Stimulated activated CD4-positive, alpha-beta T cell treated with anti-CD3 and anti-CD28 coated beads, Interleukin-15, amount 100 ng/mL, for 48 hours (primary cell): ENCODE measurements at regions not wholly inside any gene's neighbourhood (a gene's known extent, or its start where the extent isn't known, plus 50 kb on each side); places are given as distances from the start of the nearest gene placed in this dataset.
"Not testable (repeated sequence)": the region's sequence is repeated elsewhere in the genome, so short reads cannot be mapped to it uniquely, and the experiment has no call there.

Source experiments
- DNase-seq, 2 donors: peaks; one replicate each; pipeline ENCODE4 v3.0.0-alpha.2; 2020; ENCODE audit warnings: low read depth in 2 of 2

DNA sequence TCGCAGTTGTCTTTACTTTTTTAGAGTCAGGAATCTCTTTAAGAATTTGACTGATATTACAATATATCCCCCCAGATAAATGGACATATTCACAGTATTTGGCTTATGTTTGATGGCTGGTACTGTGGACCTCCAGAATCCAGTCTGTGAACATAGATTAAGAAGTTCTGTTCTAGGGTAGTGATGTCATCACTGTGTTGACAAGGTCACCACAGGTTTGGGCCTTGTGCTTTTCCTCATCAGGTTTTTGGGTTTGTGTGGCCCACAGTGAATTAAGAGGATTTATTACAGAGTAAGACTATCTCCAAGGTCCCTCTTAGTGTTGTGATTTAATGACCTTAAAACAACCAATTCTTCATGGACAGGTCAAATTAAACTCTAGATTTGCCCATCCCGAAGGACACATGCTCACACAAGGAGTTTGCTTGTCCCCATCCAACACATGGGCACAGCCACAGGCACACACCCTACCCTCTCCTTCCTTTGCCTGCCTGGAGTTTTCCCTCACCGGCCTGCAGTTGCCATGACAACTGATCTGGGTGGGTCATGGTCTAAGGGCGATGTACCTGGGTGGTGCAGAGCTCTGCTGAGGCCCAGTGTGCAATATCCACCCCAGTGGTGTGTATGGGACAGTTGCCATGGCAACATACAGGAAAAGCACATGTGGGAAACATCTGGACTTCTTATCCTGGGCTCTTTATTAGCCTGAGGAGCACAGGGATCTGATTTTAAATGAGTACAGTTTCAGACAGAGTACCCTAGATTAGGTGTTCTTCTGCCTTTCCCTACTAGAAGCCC, 98.6 kb downstream of the NAV1 start:
- DNase-seq: no peak

DNA sequence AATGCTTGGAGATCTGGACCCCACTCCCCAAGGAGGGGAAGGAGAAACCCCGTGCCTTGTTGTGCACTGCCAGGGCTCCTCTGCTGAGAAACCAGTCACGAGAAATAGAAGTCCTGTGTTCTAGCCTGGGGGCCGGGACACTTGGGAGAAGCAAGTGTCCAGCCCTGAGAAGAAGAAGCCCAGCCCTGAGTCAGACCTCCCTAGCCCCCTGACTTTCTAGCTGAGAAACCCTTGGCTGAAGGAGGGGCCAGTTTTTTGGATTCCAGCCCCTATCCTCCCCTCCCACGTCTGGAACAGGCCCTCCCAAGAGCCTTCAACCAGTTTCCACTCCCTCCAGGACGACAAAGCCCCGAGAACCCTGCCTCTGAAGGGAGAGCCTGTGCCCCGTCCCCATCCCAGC, 100.5 kb downstream of the NAV1 start:
- no peak for DNase-seq

DNA sequence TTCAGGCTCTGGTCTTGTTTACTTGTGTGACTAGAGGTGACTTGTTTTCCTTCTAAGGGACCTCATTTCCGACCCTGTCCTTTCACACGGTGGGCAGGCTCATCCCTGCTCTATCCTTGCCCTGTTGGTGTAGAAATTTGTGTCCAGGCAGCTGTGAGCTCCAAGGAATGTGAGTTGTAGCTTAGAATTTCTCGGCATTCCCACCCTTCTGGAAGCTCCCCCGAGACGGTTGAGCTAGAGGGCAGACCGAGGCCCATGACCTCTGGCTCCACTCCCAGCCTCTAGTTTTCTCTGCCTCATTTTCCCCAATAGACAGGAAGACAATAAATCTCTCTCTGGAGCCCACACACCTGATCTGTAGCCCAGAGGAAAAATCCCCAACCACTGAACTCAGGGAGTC, 100.9 kb downstream of the NAV1 start:
- no peak for DNase-seq

DNA sequence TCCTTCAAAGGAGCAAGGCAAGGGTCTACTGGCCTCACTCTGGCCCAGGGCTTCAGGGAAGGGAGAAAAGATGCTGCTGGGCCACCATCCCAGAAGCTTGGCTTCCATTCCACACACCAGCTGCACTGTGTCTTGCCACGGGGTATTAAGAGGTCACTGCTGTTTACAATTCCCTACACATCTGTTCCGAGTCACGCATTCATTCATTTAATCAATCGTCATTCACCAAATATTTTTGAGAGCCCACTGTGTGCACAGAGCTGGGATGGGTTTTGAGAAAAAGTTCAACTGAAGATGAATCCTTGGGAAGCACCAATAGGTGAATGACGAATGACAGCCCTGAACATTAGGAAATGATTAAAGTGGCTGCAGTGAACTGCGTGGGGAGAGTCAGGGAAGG, 101.7 kb downstream of the NAV1 start:
- no peak for DNase-seq

DNA sequence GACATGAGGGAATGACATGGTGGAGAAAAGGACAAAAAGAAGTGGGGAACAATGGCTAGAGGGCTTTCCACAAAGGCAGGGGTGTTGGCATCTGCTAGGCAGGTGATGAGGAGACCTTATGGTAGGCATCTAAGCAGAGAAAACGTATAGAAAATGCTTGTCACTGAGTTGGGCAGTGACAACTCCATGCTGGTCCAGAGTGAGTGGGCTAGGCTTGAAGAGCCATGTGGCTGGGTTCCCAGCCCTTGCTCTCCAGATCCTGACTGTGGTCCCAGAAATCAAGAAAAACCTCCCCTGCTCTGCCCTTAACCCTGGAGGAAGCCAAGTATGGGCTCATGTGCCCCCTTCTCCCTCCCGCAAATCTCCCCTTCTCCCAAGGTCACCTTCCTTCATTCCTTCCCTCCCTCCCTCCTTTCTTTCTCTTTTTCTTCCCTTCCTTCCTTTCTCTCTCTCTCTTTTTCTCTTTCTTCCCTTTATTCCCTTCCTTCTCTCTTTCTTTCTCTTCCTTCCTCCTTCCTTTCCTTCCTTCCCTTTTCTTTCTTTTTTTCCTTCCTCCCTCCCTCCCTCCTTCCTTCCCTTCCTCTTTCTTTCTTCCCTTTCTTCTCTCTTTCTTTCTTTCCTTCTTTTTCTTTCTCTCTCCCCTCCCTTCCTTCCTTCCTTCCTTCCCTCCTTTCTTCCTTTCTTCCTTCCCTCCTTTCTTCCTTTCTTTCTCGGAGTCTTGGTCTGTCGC, 102.8 kb downstream of the NAV1 start:
- no peak for DNase-seq

DNA sequence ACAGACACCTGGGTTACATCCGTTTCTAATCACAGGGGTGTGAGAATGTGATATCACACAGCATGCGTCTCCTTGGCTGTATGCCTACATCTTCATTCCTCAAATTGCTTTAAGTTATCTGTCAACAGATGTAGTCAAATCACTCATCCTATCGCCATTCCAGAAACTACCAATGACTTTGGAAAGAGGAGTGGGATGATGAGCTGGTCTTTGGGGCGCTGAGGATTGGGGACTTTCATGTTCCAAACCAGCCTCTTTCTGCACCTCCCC, 104.8 kb downstream of the NAV1 start:
- DNase-seq: no peak

DNA sequence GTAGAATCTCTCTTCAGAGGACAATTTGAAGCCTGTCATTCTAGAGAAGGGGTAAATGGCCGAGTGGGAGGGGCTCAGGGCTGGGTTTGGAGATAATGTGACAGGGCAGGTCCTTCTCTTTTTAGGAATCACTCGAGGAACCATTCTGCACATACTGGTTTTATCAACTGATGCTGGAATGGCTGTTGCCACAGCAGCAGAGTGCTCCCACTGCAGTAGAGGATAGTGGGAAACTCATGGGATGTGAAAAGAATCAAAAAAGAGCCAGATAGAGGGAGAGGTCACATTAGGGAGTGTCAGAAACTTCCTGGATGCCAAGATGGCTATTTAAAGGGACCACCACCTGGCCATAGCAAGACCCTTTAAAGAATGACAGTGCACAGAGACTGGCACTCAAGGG, 105.3 kb downstream of the NAV1 start:
- no peak for DNase-seq

DNA sequence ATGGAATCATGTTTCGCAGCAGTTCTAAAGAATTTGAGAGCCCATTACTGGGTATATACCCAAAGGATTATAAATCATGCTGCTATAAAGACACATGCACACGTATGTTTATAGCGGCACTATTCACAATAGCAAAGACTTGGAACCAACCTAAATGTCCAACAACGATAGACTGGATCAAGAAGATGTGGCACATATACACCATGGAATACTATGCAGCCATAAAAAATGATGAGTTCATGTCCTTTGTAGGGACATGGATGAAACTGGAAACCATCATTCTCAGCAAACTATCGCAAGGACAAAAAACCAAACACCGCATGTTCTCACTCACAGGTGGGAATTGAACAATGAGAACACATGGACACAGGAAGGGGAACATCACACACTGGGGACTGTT, 106.1 kb downstream of the NAV1 start:
- DNase-seq: not testable (repeated sequence)

DNA sequence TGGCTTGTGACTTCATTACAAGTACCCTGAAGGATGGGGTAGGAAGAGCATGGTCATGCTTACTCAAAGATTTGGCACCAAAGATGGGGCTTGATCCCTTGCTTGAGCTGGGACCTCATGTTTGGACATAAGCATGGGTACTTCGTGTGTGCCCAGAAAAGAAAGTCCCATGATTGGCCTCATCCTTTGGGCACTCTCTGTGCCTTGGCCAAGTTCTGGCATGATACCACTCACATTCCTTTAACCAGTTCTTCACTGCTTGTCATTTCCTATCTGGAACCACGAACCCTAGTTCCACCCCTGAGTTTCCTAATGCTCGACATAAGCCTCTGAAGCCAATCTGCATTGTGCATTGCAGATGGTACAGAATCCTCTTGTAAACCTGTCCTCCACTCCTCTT, 107.0 kb downstream of the NAV1 start:
- no peak for DNase-seq

DNA sequence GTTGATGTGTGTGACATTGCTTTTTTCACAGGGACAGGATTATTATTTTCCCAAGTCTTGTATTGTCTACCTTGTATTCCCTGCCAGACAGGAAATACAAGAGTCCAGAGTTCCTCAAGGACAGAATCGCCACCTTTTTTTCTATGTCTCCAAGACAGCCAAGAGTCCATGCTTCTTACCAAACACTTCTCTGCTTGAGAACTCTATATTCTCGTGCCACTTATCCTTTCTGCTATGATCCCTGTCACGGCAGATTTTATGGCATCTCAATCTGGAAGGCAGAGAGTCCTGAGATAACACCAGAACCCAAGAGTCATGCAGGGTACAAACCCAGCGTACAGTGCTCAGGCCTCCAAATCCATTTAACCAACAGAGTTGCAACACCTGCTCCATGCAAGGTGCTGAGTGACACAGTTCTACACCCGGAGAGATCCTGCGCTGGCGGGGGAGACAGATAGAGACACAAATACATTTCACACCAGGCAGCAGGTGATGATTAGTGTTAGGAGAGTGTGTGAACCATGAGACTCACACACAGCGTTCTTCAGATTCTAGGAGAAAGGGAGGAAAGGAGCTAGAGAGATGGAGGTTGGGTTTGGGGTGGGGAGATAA, 107.6 kb downstream of the NAV1 start:
- no peak for DNase-seq

DNA sequence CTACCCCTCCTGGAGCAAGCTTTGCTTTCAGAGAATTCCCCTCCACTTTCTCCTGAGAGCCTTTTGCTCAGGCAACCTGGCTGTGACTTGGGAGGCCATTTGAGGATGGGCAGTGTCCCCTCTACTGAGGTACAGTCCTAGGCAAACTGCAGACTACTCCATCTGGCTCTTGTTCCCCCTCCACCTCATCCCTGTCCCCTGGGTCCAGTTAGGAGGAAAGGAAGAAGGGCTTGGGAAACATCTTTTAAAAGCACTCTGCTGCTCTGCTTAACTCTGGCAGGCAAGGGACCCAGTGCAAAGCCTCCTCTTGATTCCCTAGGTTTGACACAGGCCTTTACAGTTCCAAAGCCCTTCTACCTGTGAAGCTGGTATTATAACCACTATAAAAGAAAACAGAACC, 108.2 kb downstream of the NAV1 start:
- no peak for DNase-seq

DNA sequence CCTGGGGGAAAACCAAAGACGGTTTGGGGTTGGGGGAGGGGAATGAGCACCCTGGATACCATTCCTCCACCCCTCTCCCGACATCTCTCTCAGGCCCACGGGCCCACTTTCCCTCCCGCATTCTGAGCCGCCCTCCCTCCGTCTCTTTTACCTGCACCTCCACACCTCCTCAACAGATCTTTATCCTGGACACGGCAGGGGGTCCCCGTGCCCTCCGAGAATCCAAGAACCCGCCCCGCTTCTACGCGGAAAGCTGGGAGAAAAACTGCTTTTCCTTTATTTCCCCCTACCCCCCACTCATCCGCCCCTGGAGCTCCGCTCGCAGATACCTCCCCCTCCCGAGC, 108.8 kb downstream of the NAV1 start:
- DNase-seq: no peak

DNA sequence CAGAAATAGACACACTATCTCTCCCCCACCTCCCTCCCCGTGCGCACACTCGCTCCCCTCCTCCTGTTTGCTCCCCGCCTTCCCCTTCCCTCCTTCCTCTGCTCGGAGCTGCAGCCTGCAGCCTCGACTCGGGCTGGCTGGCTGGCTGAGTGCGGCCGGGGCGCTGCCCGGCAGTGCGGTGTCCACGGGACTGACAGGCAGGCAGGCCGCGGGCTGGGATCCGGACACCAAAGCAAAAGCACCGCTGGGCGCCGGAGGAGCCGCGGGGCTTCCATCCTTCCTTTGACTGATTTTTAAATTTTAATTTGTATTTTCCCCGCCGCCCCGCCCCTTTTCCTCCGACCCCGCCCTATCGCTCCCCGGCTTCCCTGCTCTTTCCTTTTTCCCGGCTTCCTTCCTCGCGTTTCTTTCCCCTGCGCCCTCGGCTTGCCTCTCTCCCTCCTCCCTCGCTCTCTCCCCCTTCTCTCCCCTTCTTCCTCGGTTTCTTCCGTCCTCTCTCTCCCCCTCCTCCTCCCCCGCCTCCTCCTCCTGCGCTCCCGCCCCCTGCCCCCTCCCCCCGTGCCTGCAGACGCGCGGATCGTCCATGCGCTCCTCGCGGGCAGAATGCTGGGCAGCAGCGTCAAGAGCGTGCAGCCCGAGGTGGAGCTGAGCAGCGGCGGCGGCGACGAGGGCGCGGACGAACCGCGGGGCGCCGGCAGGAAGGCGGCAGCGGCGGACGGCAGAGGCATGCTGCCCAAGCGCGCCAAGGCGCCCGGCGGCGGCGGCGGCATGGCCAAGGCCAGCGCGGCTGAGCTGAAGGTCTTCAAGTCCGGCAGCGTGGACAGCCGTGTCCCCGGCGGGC, 109.4 kb downstream of the NAV1 start:
- no peak for DNase-seq

DNA sequence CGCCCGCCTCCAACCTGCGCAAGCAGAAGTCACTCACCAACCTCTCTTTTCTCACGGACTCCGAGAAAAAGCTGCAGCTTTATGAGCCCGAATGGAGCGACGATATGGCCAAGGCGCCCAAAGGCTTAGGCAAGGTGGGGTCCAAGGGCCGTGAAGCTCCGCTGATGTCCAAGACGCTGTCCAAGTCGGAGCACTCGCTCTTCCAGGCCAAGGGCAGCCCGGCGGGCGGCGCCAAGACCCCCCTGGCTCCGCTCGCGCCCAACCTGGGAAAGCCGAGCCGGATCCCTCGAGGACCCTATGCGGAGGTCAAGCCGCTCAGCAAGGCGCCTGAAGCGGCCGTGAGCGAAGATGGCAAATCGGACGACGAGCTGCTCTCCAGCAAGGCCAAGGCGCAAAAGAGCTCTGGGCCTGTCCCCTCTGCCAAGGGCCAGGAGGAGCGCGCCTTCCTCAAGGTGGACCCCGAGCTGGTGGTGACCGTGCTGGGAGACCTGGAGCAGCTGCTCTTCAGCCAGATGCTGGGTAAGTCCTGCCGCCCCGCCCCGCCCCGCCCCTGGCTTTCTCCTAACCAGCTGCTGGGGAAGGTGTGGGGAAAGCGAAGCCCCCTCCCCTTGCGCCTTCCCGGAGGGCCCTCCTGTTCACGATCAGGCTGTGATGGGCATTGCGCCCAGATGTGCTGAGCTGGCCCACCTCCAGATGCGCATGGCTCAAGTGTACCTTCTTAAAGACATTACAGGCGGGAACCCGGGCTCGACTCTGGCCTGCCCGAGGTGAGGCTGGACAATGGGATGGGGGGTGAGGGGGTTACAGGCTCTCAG, 110.2 kb downstream of the NAV1 start:
- no peak for DNase-seq

DNA sequence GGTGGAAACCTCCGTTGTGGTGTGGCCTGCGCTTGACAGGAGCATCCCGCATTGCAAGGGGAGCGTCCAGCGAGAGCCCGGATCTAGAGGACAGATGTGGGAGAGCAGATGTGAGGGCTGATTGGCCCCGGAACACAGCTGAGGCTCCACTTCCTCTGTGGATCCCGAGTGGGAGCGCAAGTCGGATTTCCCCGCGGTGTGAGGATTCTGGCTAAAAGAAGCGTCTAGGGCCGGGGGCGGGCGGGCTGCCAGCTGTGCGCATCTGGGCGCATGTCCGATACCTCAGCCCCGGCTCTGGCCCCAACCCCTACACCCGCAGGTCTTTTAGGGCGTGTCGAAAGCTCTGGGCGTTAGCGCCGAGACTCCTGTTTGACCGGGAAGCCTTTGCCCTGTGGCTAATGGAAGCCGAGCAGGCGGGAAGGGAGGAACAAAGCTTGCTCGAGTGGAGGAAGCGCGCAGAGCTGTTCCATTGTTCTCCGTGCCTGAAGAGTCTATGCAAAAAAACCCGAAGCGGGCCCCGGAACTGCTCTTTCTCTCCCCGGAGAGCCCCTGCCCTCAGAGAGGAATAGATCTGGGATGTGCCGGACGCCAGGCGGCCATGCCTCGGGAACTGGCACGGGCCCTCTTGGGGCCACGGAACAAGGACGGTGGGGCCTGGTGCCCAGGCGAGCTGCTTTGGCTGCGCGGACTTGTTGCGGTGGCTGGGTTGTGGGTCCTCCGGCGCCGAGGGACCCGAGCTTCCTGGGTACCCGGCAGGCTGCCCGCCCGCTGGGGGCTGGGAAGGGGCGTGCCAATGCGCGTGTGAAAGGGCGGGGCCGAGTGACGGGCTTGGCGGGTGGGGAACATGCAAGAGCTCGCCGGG, 111.1 kb downstream of the NAV1 start:
- no peak for DNase-seq

DNA sequence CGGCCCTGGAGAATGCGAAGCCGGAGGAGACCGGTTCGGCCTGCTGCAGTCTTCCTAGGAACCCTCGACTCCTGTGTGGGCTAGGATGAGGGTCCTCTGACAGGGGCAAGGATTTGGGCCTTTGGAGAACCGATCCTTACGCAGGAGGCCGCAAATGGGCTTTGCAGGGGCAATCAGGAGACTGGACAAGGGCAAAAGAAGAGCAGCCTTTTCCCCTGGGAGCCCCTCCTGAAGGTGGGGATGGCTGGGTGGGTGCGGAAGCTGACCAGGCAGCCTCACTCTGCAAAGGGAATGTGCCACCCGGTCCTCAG, 111.7 kb downstream of the NAV1 start:
- DNase-seq: no peak

DNA sequence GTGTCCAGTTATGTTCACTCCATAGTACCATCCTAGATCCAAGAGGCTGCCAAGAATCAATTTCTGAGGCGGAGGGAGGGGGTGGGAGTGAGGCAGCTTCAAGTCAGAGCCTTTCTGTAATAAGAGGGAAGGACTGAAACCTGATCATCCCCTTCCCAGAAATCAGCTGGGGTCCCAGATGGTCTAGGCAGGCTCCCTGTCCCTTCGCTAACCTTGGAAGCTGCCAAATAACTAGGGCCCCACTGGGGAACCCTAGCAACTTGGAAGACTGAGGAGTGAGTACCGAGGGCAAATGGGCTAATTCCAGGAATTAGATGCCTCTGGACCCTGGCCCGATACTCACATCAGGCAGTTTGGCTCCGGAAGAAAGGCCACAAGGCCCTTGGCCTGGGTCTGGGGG, 113.3 kb downstream of the NAV1 start:
- DNase-seq: no peak

DNA sequence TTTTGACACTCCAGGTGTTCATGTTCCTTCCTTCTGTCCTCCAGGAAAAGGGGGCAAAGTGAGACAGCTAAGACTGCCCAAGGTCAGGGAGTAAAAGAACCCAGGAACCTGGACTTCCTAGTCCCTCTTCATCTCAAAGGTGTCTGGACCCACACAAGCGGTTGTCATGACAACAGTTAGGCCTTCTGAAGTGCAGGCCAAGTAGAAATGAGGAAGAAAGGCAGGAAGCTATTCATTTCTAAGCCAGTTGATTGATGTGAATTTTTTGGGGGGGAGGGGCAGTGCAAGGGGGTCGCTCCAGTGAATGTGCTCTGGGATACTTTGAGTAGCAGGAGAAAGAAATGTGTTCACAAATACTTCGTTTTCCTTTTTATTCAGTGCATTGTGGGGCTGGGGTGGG, 114.3 kb downstream of the NAV1 start:
- no peak for DNase-seq

DNA sequence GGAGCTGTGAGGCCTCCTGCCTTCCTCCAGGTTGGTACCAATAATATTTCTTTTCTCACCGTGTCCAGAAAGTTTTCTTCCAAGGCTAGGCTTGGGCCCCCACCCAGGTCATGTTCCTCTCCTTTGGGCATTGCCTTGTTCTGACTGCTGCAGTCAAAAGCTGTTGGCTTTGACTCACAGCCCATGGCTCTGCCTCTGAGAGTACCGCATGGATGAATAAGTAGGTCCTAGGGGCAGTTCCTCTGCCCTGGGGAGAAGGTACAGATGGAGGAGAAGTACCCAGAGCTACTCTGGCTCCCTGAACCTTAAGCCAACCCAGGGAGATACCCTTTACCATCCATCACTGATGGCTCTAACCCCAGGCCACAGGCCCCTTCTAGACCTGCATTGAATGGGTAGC, 115.0 kb downstream of the NAV1 start:
- no peak for DNase-seq

DNA sequence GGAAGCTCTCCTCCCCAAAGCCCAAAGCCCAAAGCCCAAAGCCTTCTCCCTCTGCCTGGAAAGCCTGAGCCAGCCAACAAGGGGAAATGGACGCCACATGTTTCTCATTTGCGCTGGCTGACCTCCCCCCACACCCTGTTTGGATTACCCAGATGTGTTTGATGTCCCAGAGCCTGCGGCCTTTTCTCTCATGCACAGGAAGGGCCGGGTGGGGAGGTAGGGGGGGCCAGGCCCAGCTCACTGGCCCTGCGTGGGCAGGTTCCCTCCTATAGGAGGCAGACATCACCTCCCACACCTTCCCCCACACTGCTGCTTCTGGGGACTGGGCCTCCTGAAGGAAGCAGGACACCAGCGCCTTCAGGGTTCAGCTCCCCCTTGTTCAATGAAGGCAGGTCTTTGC, 116.3 kb downstream of the NAV1 start:
- no peak for DNase-seq

DNA sequence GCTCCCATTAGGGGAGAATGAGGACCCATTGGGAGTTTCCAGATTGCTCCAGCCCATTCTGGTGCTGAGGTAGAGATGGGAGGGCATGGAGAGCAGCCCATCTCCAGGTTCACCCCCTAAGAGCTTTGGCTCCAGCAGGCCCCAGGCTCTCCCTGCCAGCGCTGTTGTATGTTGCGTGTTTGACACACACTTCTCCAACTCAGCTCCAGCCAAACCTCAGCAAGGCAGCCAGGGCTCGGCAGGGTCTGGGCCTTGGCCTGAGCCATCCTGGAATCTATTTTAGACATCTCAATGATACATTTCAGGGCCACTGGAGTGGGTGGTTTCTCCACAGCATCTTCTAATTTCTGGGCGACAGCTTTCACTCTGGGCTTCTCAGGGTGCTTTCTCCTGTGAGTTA, 117.0 kb downstream of the NAV1 start:
- DNase-seq: no peak
